Fibroblast of gingiva (primary cell): ENCODE measurements at regions not wholly inside any gene's neighbourhood (a gene's known extent, or its start where the extent isn't known, plus 50 kb on each side); places are given as distances from the start of the nearest gene placed in this dataset.

Experiments
- DNase-seq: peaks from one replicate; pipeline ENCODE4 v3.0.0-alpha.2; 2011; ENCODE audit warnings: low read depth

DNA sequence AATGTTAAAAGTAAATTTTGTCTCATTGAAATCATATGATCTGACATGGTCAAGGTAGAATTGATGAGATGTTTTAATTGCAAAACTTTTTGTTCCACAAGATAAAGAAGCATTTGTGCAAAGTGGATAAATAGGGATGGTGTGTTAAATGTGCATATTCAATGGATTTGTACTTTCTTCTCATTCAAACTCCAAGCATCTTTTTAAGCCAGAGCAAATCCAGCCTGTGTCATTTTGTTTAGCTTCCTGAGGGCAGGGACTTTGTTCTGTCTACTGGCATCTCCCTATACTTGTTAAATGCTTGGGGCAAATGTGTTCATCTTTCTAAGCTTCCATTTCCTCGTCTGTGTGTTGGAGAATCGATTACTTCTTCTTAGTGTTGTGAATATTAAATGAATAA lies 200.3 kb downstream of the SLIT2 start:
- no peak for DNase-seq

GRCh38 chr4:20454515-20454914 lies 202.8 kb downstream of the SLIT2 start:
- no peak for DNase-seq

- DNase-seq, result no peak
These were observed 204.7 kb downstream of the SLIT2 start for GRCh38 chr4:20456407-20456806.

DNA sequence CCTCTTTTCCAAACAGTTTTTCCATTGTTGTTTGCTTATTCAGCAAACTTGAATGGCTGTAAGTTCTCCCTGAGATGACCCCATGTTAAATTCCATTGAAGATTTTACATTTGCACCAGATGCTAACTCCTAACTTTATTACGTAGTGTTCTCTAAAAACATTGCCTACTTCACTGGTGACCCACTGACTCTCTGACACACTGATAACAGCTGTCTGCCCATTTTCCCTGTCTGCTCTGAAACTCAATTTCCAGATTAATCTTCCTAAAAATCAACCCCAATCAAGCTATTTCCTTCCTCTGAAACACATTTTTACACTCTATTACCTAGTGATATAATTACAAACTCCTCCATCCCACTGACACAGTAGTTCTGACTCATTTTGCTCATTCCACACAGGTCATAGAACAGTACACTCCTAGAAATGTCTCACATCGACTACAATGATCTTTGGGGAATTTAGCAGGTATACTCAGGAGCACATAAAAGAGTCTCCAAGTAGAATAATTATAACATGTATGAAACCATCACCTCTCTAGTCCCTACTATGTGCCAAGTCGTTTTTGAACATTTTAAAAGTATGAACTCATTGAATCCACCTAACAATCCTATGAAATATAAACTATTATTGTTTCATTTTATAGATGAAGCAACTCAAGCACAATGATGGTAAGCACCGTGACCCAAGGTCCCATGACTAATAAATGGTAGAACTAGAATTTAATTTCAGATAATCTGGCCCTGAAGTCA lies 210.9 kb downstream of the SLIT2 start:
- no peak for DNase-seq

- no peak for DNase-seq
These were observed 211.4 kb downstream of the SLIT2 start for GRCh38 chr4:20463176-20463430.

GRCh38 chr4:20464381-20464780 lies 212.7 kb downstream of the SLIT2 start:
- no peak for DNase-seq

DNA sequence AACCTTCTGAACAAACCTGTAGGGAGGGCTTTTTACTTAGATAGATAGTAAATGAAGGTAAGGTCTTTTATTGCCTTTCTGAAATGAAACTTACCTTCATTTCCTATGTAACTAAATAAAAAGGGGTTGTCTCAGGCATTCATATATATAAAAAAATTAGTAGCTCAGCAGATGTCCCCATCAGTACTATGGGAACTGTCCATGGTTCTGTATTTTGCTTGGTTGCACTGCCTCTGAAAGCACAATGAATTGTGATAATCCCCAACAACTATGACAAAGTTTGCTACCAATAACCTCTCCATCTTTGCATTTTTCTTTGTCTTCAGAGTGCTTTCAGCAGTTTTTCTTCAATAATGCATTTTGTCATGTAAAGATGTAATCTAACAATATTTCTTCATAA lies 222.4 kb downstream of the SLIT2 start:
- peak; percentile 4 for DNase-seq

GRCh38 chr4:20478412-20478811 lies 221.8 kb upstream of the PACRGL start:
- no peak for DNase-seq

DNA sequence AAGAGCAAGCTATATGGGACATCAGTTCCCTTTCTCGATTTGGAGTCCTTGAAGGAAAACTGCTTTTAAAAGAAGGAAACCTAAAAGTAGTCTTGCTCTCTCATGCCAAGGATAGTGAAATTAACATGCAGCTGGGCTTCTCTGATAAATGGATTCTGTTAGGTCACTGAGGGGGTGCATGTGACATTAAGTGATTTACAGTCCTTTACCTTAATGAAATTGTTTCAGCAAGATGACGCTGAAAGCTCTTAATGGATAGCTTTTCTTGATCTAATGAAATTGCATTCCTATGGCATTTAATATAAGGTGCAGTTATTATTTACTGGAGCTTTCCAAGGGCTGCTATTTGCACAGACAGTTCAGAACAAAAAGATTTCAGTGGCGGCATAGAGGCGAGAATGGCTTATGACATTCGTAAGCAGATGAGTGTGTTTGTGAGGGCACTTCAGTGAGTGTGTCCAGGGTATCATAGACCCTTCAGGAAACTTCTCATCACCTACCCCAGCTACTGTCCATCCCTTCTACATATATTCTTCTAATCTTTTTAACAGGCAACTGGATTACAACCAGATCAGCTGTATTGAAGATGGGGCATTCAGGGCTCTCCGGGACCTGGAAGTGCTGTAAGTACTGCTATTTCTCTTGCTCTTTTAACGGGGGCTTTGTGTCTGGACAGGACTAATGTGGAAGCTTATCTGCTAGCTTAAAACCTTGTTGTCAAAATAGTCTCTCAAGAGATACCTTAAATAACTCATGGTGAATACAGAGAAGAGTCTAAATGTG lies 219.9 kb upstream of the PACRGL start:
- no peak for DNase-seq

GRCh38 chr4:20483416-20483815 lies 216.8 kb upstream of the PACRGL start:
- peak; percentile 1 for DNase-seq

DNA sequence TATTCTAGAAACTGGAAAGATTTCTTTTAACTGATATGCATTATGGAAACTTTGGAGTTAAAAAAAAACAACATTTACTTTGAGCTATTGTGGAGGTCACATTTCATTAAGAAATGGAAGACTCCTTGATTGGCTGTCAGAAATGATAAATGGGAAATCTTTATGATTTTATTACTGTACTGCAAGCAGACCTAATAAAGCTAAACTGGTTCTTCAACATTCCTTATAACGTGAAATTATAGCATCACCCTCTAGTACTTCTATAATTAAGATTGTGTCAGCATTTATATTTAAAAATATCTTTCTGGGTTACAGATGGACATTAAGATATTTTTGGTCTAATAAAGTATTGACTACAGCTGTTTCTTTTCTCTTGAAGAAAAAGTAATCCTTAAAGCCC lies 213.8 kb upstream of the PACRGL start:
- no peak for DNase-seq

- DNase-seq, result no peak
These were observed 212.8 kb upstream of the PACRGL start for GRCh38 chr4:20487446-20487845.

- peak; percentile 2 for DNase-seq
These were observed 212.4 kb upstream of the PACRGL start for GRCh38 chr4:20487852-20488251.

DNA sequence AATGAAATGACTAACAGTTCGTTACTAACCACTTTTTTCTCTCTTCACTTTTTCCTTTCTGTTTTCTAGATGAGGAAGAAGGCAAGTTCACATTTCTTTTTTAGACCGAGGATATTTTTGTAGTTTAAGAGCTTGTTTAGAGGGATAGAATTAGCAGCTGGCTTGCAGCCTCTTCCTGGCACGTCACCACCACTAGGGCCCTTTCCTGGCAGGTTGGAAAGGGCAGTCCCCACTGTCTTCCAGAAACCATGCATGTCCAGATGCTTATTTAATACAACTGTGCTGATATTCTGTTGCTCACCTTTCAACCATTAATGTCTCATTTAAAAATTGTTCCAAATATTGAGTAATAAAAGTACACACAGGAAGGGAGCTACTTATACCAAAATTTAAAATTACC lies 209.5 kb upstream of the PACRGL start:
- no peak for DNase-seq

DNA sequence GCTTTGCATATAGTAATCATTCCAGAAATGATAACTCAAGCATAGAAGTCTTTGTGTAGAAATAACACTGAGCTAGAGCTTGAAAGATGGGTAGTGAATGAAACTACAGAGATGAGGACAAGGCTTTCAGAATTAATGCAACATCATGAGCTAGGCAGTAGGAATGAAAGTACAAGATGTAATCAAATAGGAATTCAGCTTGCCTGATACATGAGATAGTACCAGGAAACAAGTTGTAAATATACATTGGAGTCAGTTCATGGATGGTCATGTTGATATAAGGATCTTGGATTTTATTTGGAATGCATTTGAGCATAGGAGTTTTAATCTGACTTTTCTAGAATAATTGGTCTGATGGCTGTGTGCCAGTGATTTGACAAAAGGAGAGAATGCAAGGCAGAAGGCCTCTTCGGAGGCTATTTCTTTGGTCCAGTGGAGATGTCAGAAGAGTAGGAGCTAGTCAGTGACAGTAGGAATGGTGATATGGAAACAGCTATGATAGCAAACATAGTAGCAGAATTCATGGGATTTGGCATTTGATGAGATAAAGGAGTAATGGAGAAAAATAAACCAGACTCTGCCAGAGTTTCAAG lies 206.4 kb upstream of the PACRGL start:
- DNase-seq, result peak; percentile 34

GRCh38 chr4:20496068-20496467 lies 204.2 kb upstream of the PACRGL start:
- no peak for DNase-seq

DNA sequence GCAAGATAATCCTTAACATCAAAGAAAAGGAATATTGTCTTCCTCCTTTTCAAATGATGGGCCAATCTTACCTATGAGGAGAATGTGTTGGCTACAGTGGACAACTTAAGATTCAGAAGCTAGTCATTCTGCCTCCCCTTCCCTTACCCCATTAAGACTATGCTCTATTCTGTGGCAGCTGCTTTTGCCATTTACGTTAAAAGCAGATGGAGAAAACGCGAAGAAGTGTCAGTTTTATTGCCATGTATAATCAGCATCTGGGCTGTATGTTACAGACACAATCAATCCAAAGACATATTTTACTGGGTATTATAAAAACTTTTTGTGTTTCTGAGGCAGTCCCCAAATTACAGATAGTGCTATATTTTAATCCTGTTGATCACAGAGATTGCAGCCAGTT lies 196.1 kb upstream of the PACRGL start:
- DNase-seq, result no peak

GRCh38 chr4:20505927-20506326 lies 194.3 kb upstream of the PACRGL start:
- DNase-seq, result no peak

DNA sequence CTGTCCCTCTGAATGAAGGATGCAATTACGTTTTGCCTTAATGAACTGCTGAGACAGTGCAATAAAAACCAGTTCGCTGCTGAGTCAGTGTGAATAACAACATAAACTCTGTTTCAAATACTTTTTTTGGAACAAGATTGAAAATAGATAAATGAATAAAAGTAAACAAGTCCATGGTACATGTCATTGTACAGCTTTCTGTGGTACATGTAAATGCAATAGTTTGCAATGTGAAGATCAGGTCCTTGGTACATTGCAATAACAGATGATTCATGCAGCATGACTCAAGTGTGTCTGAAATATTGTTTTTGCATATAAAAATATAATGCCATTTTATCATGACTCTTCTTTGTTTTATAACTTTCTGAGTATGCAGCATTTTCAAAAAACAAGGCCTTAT lies 193.4 kb upstream of the PACRGL start:
- DNase-seq, result peak; percentile 80

DNA sequence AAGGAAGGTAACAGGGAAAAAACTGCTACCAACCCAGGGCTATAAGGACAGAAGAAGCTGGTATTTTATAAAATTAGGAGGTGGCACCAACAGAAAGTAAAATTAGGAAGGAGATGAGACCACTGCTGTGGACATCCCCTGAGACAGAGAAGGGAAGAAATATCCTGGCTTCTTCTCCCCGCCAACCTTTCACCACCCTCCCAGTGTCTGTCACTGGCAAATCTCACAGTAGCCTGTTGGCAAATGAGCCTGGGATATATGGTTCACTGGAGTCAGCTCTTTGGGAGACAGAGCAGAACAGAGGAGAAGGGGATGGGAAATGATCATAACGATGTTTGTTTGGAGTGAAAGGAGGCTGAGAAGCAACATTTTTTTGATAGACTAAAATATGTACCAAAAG lies 190.9 kb upstream of the PACRGL start:
- no peak for DNase-seq

DNA sequence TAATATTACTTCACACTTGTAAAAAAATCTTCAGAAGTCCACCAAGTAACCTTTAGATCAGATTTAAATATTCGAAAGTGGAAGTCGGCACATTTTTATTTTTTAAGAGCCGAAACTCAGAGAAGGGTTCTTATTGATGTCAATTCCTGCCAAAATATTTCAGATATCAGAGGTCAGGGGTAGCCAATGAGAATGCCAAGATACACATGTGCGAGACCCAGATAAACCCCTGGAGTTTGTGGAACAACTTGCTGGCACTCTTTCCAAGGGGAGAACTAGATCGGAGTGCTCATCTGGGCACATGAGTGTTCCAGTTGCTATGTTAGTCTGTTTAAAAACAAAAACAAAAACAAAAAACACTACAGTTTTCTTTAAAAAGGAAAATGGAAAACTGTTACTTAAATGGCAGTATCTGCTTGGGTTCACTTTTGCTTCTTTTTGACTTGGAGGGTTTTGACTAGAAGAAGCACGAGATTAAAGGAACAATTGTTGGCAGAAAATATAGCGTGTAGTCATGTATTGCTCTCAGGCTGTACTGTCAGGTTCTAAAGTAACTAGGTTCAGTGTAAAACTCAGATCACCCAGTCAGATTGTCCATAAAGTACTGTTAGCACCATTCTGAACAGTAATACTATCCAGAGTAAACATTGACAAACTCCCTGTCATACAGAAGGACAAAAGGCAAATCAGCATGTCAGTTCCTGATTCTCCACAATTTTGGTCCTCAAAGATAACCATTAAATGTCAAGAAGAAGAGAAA lies 188.0 kb upstream of the PACRGL start:
- no peak for DNase-seq

GRCh38 chr4:20512985-20513384 lies 187.3 kb upstream of the PACRGL start:
- DNase-seq, result no peak

- DNase-seq, result peak; percentile 31
These were observed 179.4 kb upstream of the PACRGL start for GRCh38 chr4:20520901-20521300.
